K562 (cell line): ENCODE measurements at regions not wholly inside any gene's neighbourhood (a gene's known extent, or its start where the extent isn't known, plus 50 kb on each side); places are given as distances from the start of the nearest gene placed in this dataset.

ENCODE experiments used
- ATAC-seq: fragments of 200-7000 bp; cut with Tn5 transposase; 3 replicates; pipeline ENCODE4 v1.9.1; 2020; ENCODE audit warnings: moderate library complexity
- BruUV-seq: library from RNA; stranded (reverse); fragments of 400-500 nt; replicated peaks from 2 replicates; lab custom pipeline; 2021; lab: Mats Ljungman, UMichigan
- CTCF ChIA-PET: fragments of 300-600 bp; formaldehyde crosslinking; extraction: SDS; loops from one replicate; lab custom pipeline; 2021; ENCODE audit warnings: low intra/inter-chr PET ratio; lab: Yijun Ruan, JAX
- POLR2A ChIA-PET: fragments of 300-600, 350-650 bp; sonication (Branson Sonifier 250); formaldehyde crosslinking; extraction: SDS; loops from one replicate; lab custom pipeline; 2021; ENCODE audit warnings: antibody characterized with exemption, inconsistent platforms; lab: Yijun Ruan, JAX
- DNase-seq, 4 experiments: peaks; one replicate each; pipeline versions ENCODE4 v3.0.0 to v3.0.0-alpha.2; 2011 to 2018; ENCODE audit warnings: low spot score in 3 of 4, mixed read lengths in 3 of 4; ENCODE audit errors: extremely low read depth in 1 of 4
- FAIRE-seq: peaks from 2 replicates; lab custom pipeline; 2011; peaks lifted over from hg19 to GRCh38; lab: Jason Lieb, UNC
- H2AFZ ChIP-seq: 2 replicates; pipeline ENCODE4 v1.6.0; 2011; ENCODE audit warnings: low read depth, low read length, control low read depth, inconsistent platforms
- H3K27ac ChIP-seq: fragments of 200-600 bp; 3 replicates; pipeline ENCODE4 v1.8.0; 2011; ENCODE audit warnings: low read depth, mild to moderate bottlenecking, control low read depth, inconsistent platforms, low read length, moderate library complexity, mixed read lengths; ENCODE audit errors: extremely low read depth
- H3K27me3 ChIP-seq, 2 experiments: fragments of 300-600 bp in 1 of 2; 2 replicates in 1 of 2; 3 replicates in 1 of 2; pipeline versions ENCODE4 v1.6.0 to v1.8.0; 2011; ENCODE audit warnings: inconsistent platforms in 2 of 2, low read length in 2 of 2, mild to moderate bottlenecking in 1 of 2, mixed read lengths in 1 of 2, moderate library complexity in 1 of 2; ENCODE audit not compliant: control insufficient read depth in 2 of 2, insufficient read depth in 2 of 2
- H3K36me3 ChIP-seq: fragments of 300-600 bp; 3 replicates; pipeline ENCODE4 v1.8.0; 2011; ENCODE audit warnings: mild to moderate bottlenecking, low read length, inconsistent platforms; ENCODE audit not compliant: control insufficient read depth, insufficient read depth
- H3K4me1 ChIP-seq, 2 experiments: fragments of 200-600 bp in 1 of 2; replicated peaks in 1 of 2; 2 replicates in 1 of 2; 3 replicates in 1 of 2; pipeline versions ENCODE4 v1.5.1 to v1.8.0; 2011; ENCODE audit warnings: inconsistent platforms in 2 of 2, low read length in 2 of 2, mild to moderate bottlenecking in 1 of 2, mixed read lengths in 1 of 2, moderate library complexity in 1 of 2; ENCODE audit not compliant: control insufficient read depth in 2 of 2, insufficient read depth in 2 of 2
- H3K4me2 ChIP-seq: 2 replicates; pipeline ENCODE4 v1.6.1; 2011; ENCODE audit warnings: low read length, control low read depth, inconsistent platforms, mixed read lengths; ENCODE audit not compliant: insufficient read depth
- H3K4me3 ChIP-seq: fragments of 200-600 bp; sonication (generic), shearing (Covaris generic); 2 replicates; pipeline ENCODE4 v1.5.1; 2016; ENCODE audit warnings: control low read depth, inconsistent platforms
- H3K79me2 ChIP-seq: fragments of 200-600 bp; 3 replicates; pipeline ENCODE4 v1.8.0; 2011; ENCODE audit warnings: low read length, inconsistent platforms; ENCODE audit not compliant: control insufficient read depth, insufficient read depth
- H3K9ac ChIP-seq, 2 experiments: 2 replicates each; pipeline versions ENCODE4 v1.6.0 to v1.6.1; 2011; ENCODE audit warnings: low read depth in 2 of 2, low read length in 2 of 2, control low read depth in 1 of 2, inconsistent platforms in 1 of 2, mild to moderate bottlenecking in 1 of 2, mixed read lengths in 1 of 2; ENCODE audit not compliant: insufficient read depth in 1 of 2
- H3K9me1 ChIP-seq: one replicate; pipeline ENCODE4 v1.6.0; 2011; ENCODE audit warnings: inconsistent platforms, mild to moderate bottlenecking, low read length, moderate library complexity; ENCODE audit not compliant: control insufficient read depth, insufficient read depth
- H3K9me3 ChIP-seq: replicated peaks from 2 replicates; pipeline ENCODE4 v1.5.1; 2011; ENCODE audit warnings: low read depth, low read length, inconsistent platforms; ENCODE audit not compliant: control insufficient read depth, insufficient read depth
- H4K20me1 ChIP-seq: replicated peaks from 2 replicates; pipeline ENCODE4 v1.6.1; 2011; ENCODE audit warnings: low read length, inconsistent platforms, mixed read lengths; ENCODE audit not compliant: control insufficient read depth, insufficient read depth
- BRCA1 ChIP-seq, 2 experiments: fragments of 450-650 bp in 1 of 2; sonication (generic) in 1 of 2; formaldehyde crosslinking in 1 of 2; IDR thresholded peaks; 2 replicates each; pipeline versions ENCODE4 v1.5.0 to v1.6.1; 2017 to 2020; ENCODE audit warnings: mild to moderate bottlenecking in 1 of 2, missing genetic modification reagents in 1 of 2
- CCAR2 ChIP-seq: fragments of 200-400 bp; formaldehyde crosslinking; IDR thresholded peaks from 2 replicates; pipeline ENCODE4 v1.6.1; 2017; ENCODE audit warnings: mild to moderate bottlenecking, low read depth, low read length
- JUN ChIP-seq, 2 experiments: sonication (generic) in 1 of 2; formaldehyde crosslinking in 1 of 2; IDR thresholded peaks; 2 replicates each; pipeline versions ENCODE4 v1.6.1 to v1.8.0; 2012 to 2022; ENCODE audit warnings: borderline replicate concordance in 2 of 2, mild to moderate bottlenecking in 2 of 2, improper control_type of control experiment in 1 of 2, low read depth in 1 of 2, low read length in 1 of 2, missing genetic modification reagents in 1 of 2
- NCOA1 ChIP-seq: fragments of 450-650 bp; IDR thresholded peaks from 2 replicates; pipeline ENCODE4 v1.6.1; 2016; ENCODE audit warnings: low read depth
- PHF21A ChIP-seq: fragments of 450-650 bp; IDR thresholded peaks from 2 replicates; pipeline ENCODE4 v1.6.1; 2017; ENCODE audit warnings: low read depth, borderline replicate concordance
- PURB ChIP-seq: sonication (generic); formaldehyde crosslinking; IDR thresholded peaks from 2 replicates; pipeline ENCODE4 v1.9.0; 2021; ENCODE audit warnings: low read depth, mild to moderate bottlenecking, missing genetic modification reagents
- TAF1 ChIP-seq: IDR thresholded peaks from 2 replicates; pipeline ENCODE4 v1.6.1; 2011; ENCODE audit warnings: mild to moderate bottlenecking, low read length, moderate library complexity; ENCODE audit not compliant: insufficient read depth, control insufficient read depth, severe bottlenecking; ENCODE audit errors: extremely low read depth
- ZNF146 ChIP-seq: IDR thresholded peaks from one replicate; pipeline ENCODE4 v1.6.1; 2018; ENCODE audit warnings: missing compliant biosample characterization; ENCODE audit not compliant: unreplicated experiment
- ZNF174 ChIP-seq: fragments of 250-450 bp; sonication (Bioruptor Pico); IDR thresholded peaks from 2 replicates; pipeline ENCODE4 v1.4.0; 2020; ENCODE audit warnings: mild to moderate bottlenecking
- ZNF3 ChIP-seq: fragments of 250-450 bp; sonication (Bioruptor Pico); IDR thresholded peaks from 2 replicates; pipeline ENCODE4 v1.5.0; 2021; ENCODE audit warnings: mild to moderate bottlenecking, moderate library complexity
- ZNF589 ChIP-seq: fragments of 200-800 bp; sonication (Bioruptor generic); IDR thresholded peaks from 2 replicates; pipeline ENCODE4 v1.6.1; 2016; ENCODE audit warnings: low read depth, missing genetic modification characterization, missing compliant biosample characterization
- WGBS: fragments of 100-300 bp; shearing (Covaris generic); methylation state at CpG from one replicate; pipeline ENCODE4 v1.1.6; 2016; ENCODE audit warnings: low coverage, mixed read lengths; ENCODE audit not compliant: insufficient coverage; ENCODE audit errors: missing lambda C conversion rate; 5-methylcytosine and 5-hydroxymethylcytosine counted together
- in situ Hi-C: fragments of 300-500 bp; cut with MboI; formaldehyde crosslinking; loops from 4 replicates; pipeline ENCODE4 v1.15.0; 2018; ENCODE audit warnings: inconsistent platforms, mixed read lengths
- intact Hi-C: fragments of 100-400 bp; cut with micrococcal nuclease; formaldehyde crosslinking; loops from 2 replicates; pipeline ENCODE4 v1.14.2; 2022
- TF ChIP-seq, protein P1 (sequence below): IDR thresholded peaks from 3 replicates; pipeline ENCODE4 v1.6.1; 2011; ENCODE audit warnings: borderline replicate concordance, mild to moderate bottlenecking, moderate library complexity; ENCODE audit not compliant: insufficient read length; ENCODE audit errors: extremely low read depth
- TF ChIP-seq, protein P2 (sequence below): fragments of 450-650 bp; IDR thresholded peaks from 2 replicates; pipeline ENCODE4 v1.6.1; 2016; ENCODE audit warnings: missing biosample characterization, missing genetic modification characterization
- TF ChIP-seq, protein P3 (sequence below): fragments of 250-450 bp; sonication (Bioruptor Pico); IDR thresholded peaks from 2 replicates; pipeline ENCODE4 v1.4.0; 2020

DNA sequence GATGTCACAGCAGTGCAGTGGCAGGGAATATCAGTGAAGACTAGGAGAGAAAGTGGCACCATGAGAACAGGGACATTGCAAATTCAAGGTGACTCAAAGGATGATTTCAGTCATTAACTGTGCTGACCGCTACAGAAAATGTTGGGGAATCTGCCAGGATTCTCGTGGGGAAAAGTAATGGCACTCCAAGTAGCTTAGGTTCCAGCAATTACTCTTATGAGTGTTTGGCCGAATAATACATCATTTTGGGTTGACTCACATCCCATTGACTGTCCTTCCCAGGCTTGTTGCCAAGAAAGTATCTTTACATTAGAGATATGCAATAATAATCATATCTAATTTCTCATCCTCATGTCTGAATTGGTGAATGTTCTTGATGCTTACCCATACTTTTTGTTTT lies 1411.1 kb upstream of the PCDH7 start:
- Histone ChIP-seq H2AFZ (no peak overlapping the region), H3K4me2 (no peak overlapping the region), H3K4me3 (no peak overlapping the region), H3K9ac (no peak overlapping the region), H3K27me3 (no peaks in the 10 kb centered on the region)
- WGBS = 2% methylated on average over 3 of the region's 3 CpGs
- in situ Hi-C loops = no loop called here
- BruUV-seq = no TSS peak
- TF ChIP-seq PURB (no peak), ZNF146 (CRISPR knock-in tag) (no peak), ZNF3 (CRISPR knock-in tag) (no peak), ZNF589 (CRISPR knock-in tag) (no peak), PHF21A (no peak), ZNF174 (CRISPR knock-in tag) (no peak), TAF1 (no peak), NCOA1 (no peak), CCAR2 (no peak), BRCA1 (IDR thresholded peaks at IDR 0.05) (no peak), BRCA1 (CRISPR knock-in tag; IDR thresholded peaks at IDR 0.05) (no peak), JUN (IDR thresholded peaks at IDR 0.05; ENCODE audit: borderline replicate concordance, low read depth, low read length) (no peak), JUN (CRISPR knock-in tag; IDR thresholded peaks at IDR 0.05; ENCODE audit: borderline replicate concordance) (no peak)
- TF ChIP-seq, protein P1, sequence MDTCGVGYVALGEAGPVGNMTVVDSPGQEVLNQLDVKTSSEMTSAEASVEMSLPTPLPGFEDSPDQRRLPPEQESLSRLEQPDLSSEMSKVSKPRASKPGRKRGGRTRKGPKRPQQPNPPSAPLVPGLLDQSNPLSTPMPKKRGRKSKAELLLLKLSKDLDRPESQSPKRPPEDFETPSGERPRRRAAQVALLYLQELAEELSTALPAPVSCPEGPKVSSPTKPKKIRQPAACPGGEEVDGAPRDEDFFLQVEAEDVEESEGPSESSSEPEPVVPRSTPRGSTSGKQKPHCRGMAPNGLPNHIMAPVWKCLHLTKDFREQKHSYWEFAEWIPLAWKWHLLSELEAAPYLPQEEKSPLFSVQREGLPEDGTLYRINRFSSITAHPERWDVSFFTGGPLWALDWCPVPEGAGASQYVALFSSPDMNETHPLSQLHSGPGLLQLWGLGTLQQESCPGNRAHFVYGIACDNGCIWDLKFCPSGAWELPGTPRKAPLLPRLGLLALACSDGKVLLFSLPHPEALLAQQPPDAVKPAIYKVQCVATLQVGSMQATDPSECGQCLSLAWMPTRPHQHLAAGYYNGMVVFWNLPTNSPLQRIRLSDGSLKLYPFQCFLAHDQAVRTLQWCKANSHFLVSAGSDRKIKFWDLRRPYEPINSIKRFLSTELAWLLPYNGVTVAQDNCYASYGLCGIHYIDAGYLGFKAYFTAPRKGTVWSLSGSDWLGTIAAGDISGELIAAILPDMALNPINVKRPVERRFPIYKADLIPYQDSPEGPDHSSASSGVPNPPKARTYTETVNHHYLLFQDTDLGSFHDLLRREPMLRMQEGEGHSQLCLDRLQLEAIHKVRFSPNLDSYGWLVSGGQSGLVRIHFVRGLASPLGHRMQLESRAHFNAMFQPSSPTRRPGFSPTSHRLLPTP = no peak
- TF ChIP-seq, protein P2, sequence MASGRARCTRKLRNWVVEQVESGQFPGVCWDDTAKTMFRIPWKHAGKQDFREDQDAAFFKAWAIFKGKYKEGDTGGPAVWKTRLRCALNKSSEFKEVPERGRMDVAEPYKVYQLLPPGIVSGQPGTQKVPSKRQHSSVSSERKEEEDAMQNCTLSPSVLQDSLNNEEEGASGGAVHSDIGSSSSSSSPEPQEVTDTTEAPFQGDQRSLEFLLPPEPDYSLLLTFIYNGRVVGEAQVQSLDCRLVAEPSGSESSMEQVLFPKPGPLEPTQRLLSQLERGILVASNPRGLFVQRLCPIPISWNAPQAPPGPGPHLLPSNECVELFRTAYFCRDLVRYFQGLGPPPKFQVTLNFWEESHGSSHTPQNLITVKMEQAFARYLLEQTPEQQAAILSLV (tag) = no peak
- TF ChIP-seq, protein P3, sequence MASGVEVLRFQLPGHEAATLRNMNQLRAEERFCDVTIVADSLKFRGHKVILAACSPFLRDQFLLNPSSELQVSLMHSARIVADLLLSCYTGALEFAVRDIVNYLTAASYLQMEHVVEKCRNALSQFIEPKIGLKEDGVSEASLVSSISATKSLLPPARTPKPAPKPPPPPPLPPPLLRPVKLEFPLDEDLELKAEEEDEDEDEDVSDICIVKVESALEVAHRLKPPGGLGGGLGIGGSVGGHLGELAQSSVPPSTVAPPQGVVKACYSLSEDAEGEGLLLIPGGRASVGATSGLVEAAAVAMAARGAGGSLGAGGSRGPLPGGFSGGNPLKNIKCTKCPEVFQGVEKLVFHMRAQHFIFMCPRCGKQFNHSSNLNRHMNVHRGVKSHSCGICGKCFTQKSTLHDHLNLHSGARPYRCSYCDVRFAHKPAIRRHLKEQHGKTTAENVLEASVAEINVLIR (CRISPR knock-in tag) = no peak
- TF ChIP-seq, all 486 proteins: peak for 0
- Histone ChIP-seq H3K79me2 (no peaks in the 10 kb centered on the region), H3K27ac (no peak overlapping the region), H3K36me3 (no peaks in the 10 kb centered on the region), H3K9me1 (no peaks in the 10 kb centered on the region), H3K9me3 (no peaks in the 10 kb centered on the region; the same call in 1 of the 2 replicates), H3K4me1 (no peaks in the 10 kb centered on the region), H4K20me1 (no peaks in the 10 kb centered on the region)
- ChIA-PET CTCF (no interaction called here), POLR2A (no interaction called here)
- ATAC-seq (no peak), DNase-seq (no peak), FAIRE-seq (no peak)
- intact Hi-C loops = no loop called here
